ENCODE measurements at regions not wholly inside any gene's neighbourhood (a gene's known extent, or its start where the extent isn't known, plus 50 kb on each side); places are given as distances from the start of the nearest gene placed in this dataset.
"Not testable (repeated sequence)": the region's sequence is repeated elsewhere in the genome, so short reads cannot be mapped to it uniquely, and the experiment has no call there.

GRCh38 chr12:96112733-96113132 is 77.3 kb upstream of the LTA4H start:
- no peaks in the 10 kb centered on the region for H3K36me3 Mint-ChIP-seq
- H3K4me1 Mint-ChIP-seq, result peaks cover 12 to 13% (median 12%) of the 10 kb centered on the region in 3 donors
- H3K27ac Mint-ChIP-seq, result peak overlapping the region in 1 of 3 donors; percentile 45
- H3K4me3 Mint-ChIP-seq, result no peak overlapping the region
- H3K27me3 Mint-ChIP-seq, result no peaks in the 10 kb centered on the region
- no peaks in the 10 kb centered on the region for H3K9me3 Mint-ChIP-seq

GRCh38 chr12:96117460-96117859 is 76.7 kb upstream of the ELK3 start:
- Mint-ChIP-seq H3K36me3 (no peaks in the 10 kb centered on the region), H3K9me3 (no peaks in the 10 kb centered on the region), H3K27me3 (no peaks in the 10 kb centered on the region), H3K4me1 (peaks cover 6 to 11% (median 9%) of the 10 kb centered on the region in 3 donors), H3K4me3 (no peak overlapping the region), H3K27ac (no peak overlapping the region)

- Mint-ChIP-seq H3K4me3 (peak overlapping the region in 2 of 4 donors; percentile 51 to 68), H3K27ac (peak overlapping the region in 1 of 3 donors; percentile 11)
These were observed 73.6 kb upstream of the ELK3 start for GRCh38 chr12:96120359-96121100.

GRCh38 chr12:96121271-96121711 is 72.9 kb upstream of the ELK3 start:
- H3K4me1 Mint-ChIP-seq, result peaks cover 6 to 11% (median 10%) of the 10 kb centered on the region in 3 donors
- H3K27ac Mint-ChIP-seq, result peak overlapping the region in 1 of 3 donors; percentile 11
- no peaks in the 10 kb centered on the region for H3K27me3 Mint-ChIP-seq
- no peaks in the 10 kb centered on the region for H3K9me3 Mint-ChIP-seq
- peak overlapping the region in 2 of 4 donors; percentile 23 to 51 for H3K4me3 Mint-ChIP-seq
- H3K36me3 Mint-ChIP-seq, result peaks cover 2% of the 10 kb centered on the region

More at GRCh38 chr12:96120359-96121100, 73.6 kb upstream of the ELK3 start:
- Mint-ChIP-seq H3K36me3 (peaks cover 2% of the 10 kb centered on the region), H3K27me3 (no peaks in the 10 kb centered on the region), H3K9me3 (no peaks in the 10 kb centered on the region), H3K4me1 (peaks cover 6 to 11% (median 9%) of the 10 kb centered on the region in 3 donors)

- not testable (repeated sequence) for H3K36me3 Mint-ChIP-seq, H3K27me3 Mint-ChIP-seq, H3K27ac Mint-ChIP-seq, H3K9me3 Mint-ChIP-seq, H3K4me3 Mint-ChIP-seq
- H3K4me1 Mint-ChIP-seq, result peaks cover 3 to 22% (median 7%) of the 10 kb centered on the region in 3 donors
These were observed 65.9 kb upstream of the ELK3 start for GRCh38 chr12:96128292-96128691.

- H3K27ac Mint-ChIP-seq, result no peak overlapping the region
- peaks cover 5% of the 10 kb centered on the region for H3K27me3 Mint-ChIP-seq
- H3K4me3 Mint-ChIP-seq, result no peak overlapping the region
These were observed 63.6 kb upstream of the ELK3 start for GRCh38 chr12:96130396-96131059.

GRCh38 chr12:96131230-96131788 is 62.9 kb upstream of the ELK3 start:
- Mint-ChIP-seq H3K27ac (no peak overlapping the region), H3K4me1 (peaks cover 3 to 27% (median 7%) of the 10 kb centered on the region in 3 donors), H3K4me3 (no peak overlapping the region), H3K27me3 (peaks cover 5% of the 10 kb centered on the region), H3K36me3 (peaks cover 2% of the 10 kb centered on the region), H3K9me3 (peaks cover 0 to 4% (median 0%) of the 10 kb centered on the region in 3 donors)

More at GRCh38 chr12:96130396-96131059, 63.6 kb upstream of the ELK3 start:
- Mint-ChIP-seq H3K36me3 (peaks cover 2% of the 10 kb centered on the region), H3K4me1 (peaks cover 5 to 22% (median 7%) of the 10 kb centered on the region in 3 donors), H3K9me3 (peaks cover 0 to 4% (median 0%) of the 10 kb centered on the region in 3 donors)

- peaks cover 3 to 34% (median 15%) of the 10 kb centered on the region in 3 donors for H3K4me1 Mint-ChIP-seq
- H3K27ac Mint-ChIP-seq, result no peak overlapping the region
- H3K9me3 Mint-ChIP-seq, result peaks cover 0 to 4% (median 0%) of the 10 kb centered on the region in 3 donors
- no peak overlapping the region for H3K4me3 Mint-ChIP-seq
- peaks cover 5% of the 10 kb centered on the region for H3K27me3 Mint-ChIP-seq
- H3K36me3 Mint-ChIP-seq, result peaks cover 2% of the 10 kb centered on the region
These were observed 61.4 kb upstream of the ELK3 start for GRCh38 chr12:96132819-96133218.

- H3K27ac Mint-ChIP-seq, result no peak overlapping the region
- H3K36me3 Mint-ChIP-seq, result peaks cover 2% of the 10 kb centered on the region
- no peak overlapping the region for H3K4me3 Mint-ChIP-seq
- H3K27me3 Mint-ChIP-seq, result peaks cover 5% of the 10 kb centered on the region
- no peaks in the 10 kb centered on the region for H3K9me3 Mint-ChIP-seq
- peaks cover 3 to 29% (median 10%) of the 10 kb centered on the region in 3 donors for H3K4me1 Mint-ChIP-seq
These were observed 60.0 kb upstream of the ELK3 start for GRCh38 chr12:96134200-96134599.

- Mint-ChIP-seq H3K27me3 (peaks cover 5% of the 10 kb centered on the region), H3K27ac (peak overlapping the region in 1 of 3 donors; percentile 36), H3K9me3 (peaks cover 0 to 5% (median 2%) of the 10 kb centered on the region in 3 donors), H3K4me3 (no peak overlapping the region), H3K36me3 (peaks cover 2% of the 10 kb centered on the region), H3K4me1 (peaks cover 2 to 19% (median 10%) of the 10 kb centered on the region in 3 donors)
These were observed 58.0 kb upstream of the ELK3 start for GRCh38 chr12:96136161-96136560.

- H3K4me1 Mint-ChIP-seq, result peaks cover 2 to 12% (median 9%) of the 10 kb centered on the region in 3 donors
- H3K27ac Mint-ChIP-seq, result no peak overlapping the region
- H3K4me3 Mint-ChIP-seq, result no peak overlapping the region
- peaks cover 5% of the 10 kb centered on the region for H3K27me3 Mint-ChIP-seq
- H3K9me3 Mint-ChIP-seq, result peaks cover 0 to 5% (median 2%) of the 10 kb centered on the region in 3 donors
- peaks cover 2% of the 10 kb centered on the region for H3K36me3 Mint-ChIP-seq
These were observed 57.3 kb upstream of the ELK3 start for GRCh38 chr12:96136725-96137378.

GRCh38 chr12:96140174-96140573 is 54.0 kb upstream of the ELK3 start:
- Mint-ChIP-seq H3K27ac (peak overlapping the region in 1 of 3 donors; percentile 48), H3K9me3 (peaks cover 0 to 5% (median 2%) of the 10 kb centered on the region in 3 donors), H3K4me3 (no peak overlapping the region), H3K27me3 (no peaks in the 10 kb centered on the region), H3K36me3 (no peaks in the 10 kb centered on the region), H3K4me1 (peaks cover 15 to 26% (median 22%) of the 10 kb centered on the region in 3 donors)

- H3K27ac Mint-ChIP-seq, result peak overlapping the region in 1 of 3 donors; percentile 29
- H3K4me3 Mint-ChIP-seq, result no peak overlapping the region
- H3K4me1 Mint-ChIP-seq, result peaks cover 15 to 27% (median 19%) of the 10 kb centered on the region in 3 donors
- H3K27me3 Mint-ChIP-seq, result no peaks in the 10 kb centered on the region
- peaks cover 0 to 5% (median 2%) of the 10 kb centered on the region in 3 donors for H3K9me3 Mint-ChIP-seq
- H3K36me3 Mint-ChIP-seq, result no peaks in the 10 kb centered on the region
These were observed 52.8 kb upstream of the ELK3 start for GRCh38 chr12:96141216-96141912.

GRCh38 chr12:96143392-96143791 is 50.8 kb upstream of the ELK3 start:
- Mint-ChIP-seq H3K4me3 (peak overlapping the region in 2 of 4 donors; percentile 79 to 81), H3K27me3 (no peaks in the 10 kb centered on the region), H3K27ac (peak overlapping the region in 1 of 3 donors; percentile 92), H3K9me3 (peaks cover 0 to 5% (median 2%) of the 10 kb centered on the region in 3 donors), H3K4me1 (peaks cover 20 to 25% (median 24%) of the 10 kb centered on the region in 3 donors), H3K36me3 (no peaks in the 10 kb centered on the region)

Measured in IgD-negative memory B cell (primary cell).